Liver (tissue), 8 donors: ENCODE measurements at regions not wholly inside any gene's neighbourhood (a gene's known extent, or its start where the extent isn't known, plus 50 kb on each side); places are given as distances from the start of the nearest gene placed in this dataset.

Source experiments
- DNase-seq: peaks from one replicate; pipeline ENCODE4 v3.0.0-alpha.2; 2017; ENCODE audit warnings: low spot score
- H3K27ac ChIP-seq, 2 donors: one replicate each; pipeline ENCODE4 v1.7.0; 2013; ENCODE audit warnings: inconsistent platforms in 2 of 2, low read length in 2 of 2, control low read depth in 1 of 2, low read depth in 1 of 2, mild to moderate bottlenecking in 1 of 2
- H3K27me3 ChIP-seq, 4 donors: one replicate each; pipeline versions ENCODE4 v1.6.1 to v1.7.0; 2013; ENCODE audit warnings: low read length in 3 of 4, inconsistent platforms in 1 of 4, mild to moderate bottlenecking in 1 of 4, moderate library complexity in 1 of 4; ENCODE audit not compliant: control insufficient read depth in 4 of 4, insufficient read depth in 4 of 4
- H3K36me3 ChIP-seq, 4 donors: one replicate each; pipeline versions ENCODE4 v1.6.1 to v1.7.0; 2013; ENCODE audit warnings: low read length in 3 of 4, mild to moderate bottlenecking in 3 of 4, low read depth in 1 of 4, moderate library complexity in 1 of 4; ENCODE audit not compliant: control insufficient read depth in 4 of 4, insufficient read depth in 3 of 4
- H3K4me1 ChIP-seq, 4 donors: one replicate each; pipeline versions ENCODE4 v1.6.1 to v1.7.0; 2013; ENCODE audit warnings: low read length in 3 of 4, mild to moderate bottlenecking in 3 of 4, moderate library complexity in 1 of 4; ENCODE audit not compliant: control insufficient read depth in 4 of 4, insufficient read depth in 4 of 4
- H3K4me3 ChIP-seq, 3 donors: one replicate each; pipeline versions ENCODE4 v1.6.1 to v1.7.0; 2013; ENCODE audit warnings: low read length in 3 of 3, control low read depth in 1 of 3, low read depth in 1 of 3, mild to moderate bottlenecking in 1 of 3
- H3K9ac ChIP-seq, 2 donors: one replicate each; pipeline ENCODE4 v1.7.0; 2013; ENCODE audit warnings: low read length in 2 of 2, mild to moderate bottlenecking in 2 of 2, moderate library complexity in 2 of 2, control low read depth in 1 of 2, low read depth in 1 of 2
- H3K9me3 ChIP-seq, 4 donors: one replicate each; pipeline versions ENCODE4 v1.6.1 to v1.7.0; 2013; ENCODE audit warnings: low read length in 3 of 4; ENCODE audit not compliant: control insufficient read depth in 4 of 4
- EGR1 ChIP-seq, 2 donors: IDR thresholded peaks; 2 replicates each; pipeline ENCODE4 v1.6.1; 2016 to 2018; ENCODE audit warnings: antibody characterized with exemption in 2 of 2, low read depth in 2 of 2
- FOXA1 ChIP-seq: IDR thresholded peaks from 2 replicates; pipeline ENCODE4 v1.6.1; 2016; ENCODE audit warnings: antibody characterized with exemption
- FOXA2 ChIP-seq: IDR thresholded peaks from 2 replicates; pipeline ENCODE4 v1.6.1; 2016; ENCODE audit warnings: antibody characterized with exemption
- GABPA ChIP-seq, 2 donors: IDR thresholded peaks in 1 of 2; conservative IDR thresholded peaks in 1 of 2; 2 replicates each; pipeline ENCODE4 v1.6.1; 2016; ENCODE audit warnings: antibody characterized with exemption in 2 of 2, mild to moderate bottlenecking in 1 of 2, moderate library complexity in 1 of 2
- HNF4A ChIP-seq, 2 donors: conservative IDR thresholded peaks; 2 replicates each; pipeline ENCODE4 v1.6.1; 2016; ENCODE audit warnings: antibody characterized with exemption in 2 of 2, mild to moderate bottlenecking in 2 of 2
- HNF4G ChIP-seq: IDR thresholded peaks from 2 replicates; pipeline ENCODE4 v1.6.1; 2016; ENCODE audit warnings: antibody characterized with exemption
- JUND ChIP-seq, 2 donors: IDR thresholded peaks; 2 replicates each; pipeline ENCODE4 v1.6.1; 2016; ENCODE audit warnings: antibody characterized with exemption in 2 of 2
- NR2F2 ChIP-seq: IDR thresholded peaks from 2 replicates; pipeline ENCODE4 v1.6.1; 2016; ENCODE audit warnings: antibody characterized with exemption
- RAD21 ChIP-seq, 2 donors: IDR thresholded peaks; 2 replicates each; pipeline ENCODE4 v1.6.1; 2016; ENCODE audit warnings: antibody characterized with exemption in 2 of 2, mild to moderate bottlenecking in 2 of 2
- RXRA ChIP-seq, 2 donors: IDR thresholded peaks; 2 replicates each; pipeline ENCODE4 v1.6.1; 2017 to 2018; ENCODE audit warnings: antibody characterized with exemption in 2 of 2, mild to moderate bottlenecking in 1 of 2
- SP1 ChIP-seq: IDR thresholded peaks from 2 replicates; pipeline ENCODE4 v1.6.1; 2018; ENCODE audit warnings: antibody characterized with exemption, mild to moderate bottlenecking
- TAF1 ChIP-seq: conservative IDR thresholded peaks from 2 replicates; pipeline ENCODE4 v1.6.1; 2016; ENCODE audit warnings: antibody characterized with exemption, mild to moderate bottlenecking
- YY1 ChIP-seq: IDR thresholded peaks from 2 replicates; pipeline ENCODE4 v1.6.1; 2016; ENCODE audit warnings: antibody characterized with exemption, mild to moderate bottlenecking
- WGBS: extraction: QIAGEN DNeasy Blood & Tissue Kit; methylation state at CpG from one replicate; pipeline ENCODE4 v1.1.7; 2013; 5-methylcytosine and 5-hydroxymethylcytosine counted together
- TF ChIP-seq, protein P1 (sequence below): fragments of 150-350 bp; IDR thresholded peaks from 2 replicates; pipeline ENCODE4 v1.5.1; 2017; ENCODE audit warnings: improper control_type of control experiment, low read depth, low read length; ENCODE audit not compliant: missing input control
- TF ChIP-seq, protein P2 (sequence below): IDR thresholded peaks from 2 replicates; pipeline ENCODE4 v1.6.1; 2016; ENCODE audit warnings: antibody characterized with exemption
- TF ChIP-seq, protein P3 (sequence below): IDR thresholded peaks from 2 replicates; pipeline ENCODE4 v1.6.1; 2016; ENCODE audit warnings: antibody characterized with exemption, mild to moderate bottlenecking
- TF ChIP-seq, protein P4 (sequence below): IDR thresholded peaks from 2 replicates; pipeline ENCODE4 v1.6.1; 2016; ENCODE audit warnings: antibody characterized with exemption
- TF ChIP-seq, protein P5 (sequence below): IDR thresholded peaks from 2 replicates; pipeline ENCODE4 v1.6.1; 2016; ENCODE audit warnings: antibody characterized with exemption
- donor health status: healthy.
- donor health status: healthy.
- donor health status: healthy.
- donor health status: healthy.
- donor health status: healthy.

DNA sequence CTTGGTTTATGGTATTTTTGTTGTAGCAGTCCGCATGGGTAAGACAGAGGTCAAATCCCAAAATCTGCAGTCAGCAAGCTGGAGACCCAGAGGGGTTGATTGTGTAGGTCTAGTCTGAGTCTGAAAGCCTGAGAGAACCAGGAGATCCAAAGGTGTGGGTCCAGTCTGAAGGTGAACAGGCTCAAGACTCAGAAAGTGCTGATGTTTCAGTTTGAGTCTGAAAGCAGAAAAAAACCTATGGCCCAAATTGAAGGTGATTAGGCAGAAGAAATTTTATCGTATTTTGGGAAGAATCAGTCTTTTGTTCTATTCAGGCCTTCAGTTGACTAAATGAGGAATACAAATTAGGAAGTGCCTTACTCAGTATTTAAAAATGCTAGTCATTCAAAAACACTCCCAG, 807.8 kb upstream of the FOXG1 start:
- no peak overlapping the region for H3K4me3 ChIP-seq
- H3K36me3 ChIP-seq = no peaks in the 10 kb centered on the region
- DNase-seq = no peak
- 82% methylated on average over 2 of the region's 2 CpGs for WGBS
- no peaks in the 10 kb centered on the region for H3K4me1 ChIP-seq
- H3K9ac ChIP-seq = no peak overlapping the region
- H3K27me3 ChIP-seq = no peaks in the 10 kb centered on the region
- H3K27ac ChIP-seq = no peak overlapping the region
- TF ChIP-seq, protein P1, sequence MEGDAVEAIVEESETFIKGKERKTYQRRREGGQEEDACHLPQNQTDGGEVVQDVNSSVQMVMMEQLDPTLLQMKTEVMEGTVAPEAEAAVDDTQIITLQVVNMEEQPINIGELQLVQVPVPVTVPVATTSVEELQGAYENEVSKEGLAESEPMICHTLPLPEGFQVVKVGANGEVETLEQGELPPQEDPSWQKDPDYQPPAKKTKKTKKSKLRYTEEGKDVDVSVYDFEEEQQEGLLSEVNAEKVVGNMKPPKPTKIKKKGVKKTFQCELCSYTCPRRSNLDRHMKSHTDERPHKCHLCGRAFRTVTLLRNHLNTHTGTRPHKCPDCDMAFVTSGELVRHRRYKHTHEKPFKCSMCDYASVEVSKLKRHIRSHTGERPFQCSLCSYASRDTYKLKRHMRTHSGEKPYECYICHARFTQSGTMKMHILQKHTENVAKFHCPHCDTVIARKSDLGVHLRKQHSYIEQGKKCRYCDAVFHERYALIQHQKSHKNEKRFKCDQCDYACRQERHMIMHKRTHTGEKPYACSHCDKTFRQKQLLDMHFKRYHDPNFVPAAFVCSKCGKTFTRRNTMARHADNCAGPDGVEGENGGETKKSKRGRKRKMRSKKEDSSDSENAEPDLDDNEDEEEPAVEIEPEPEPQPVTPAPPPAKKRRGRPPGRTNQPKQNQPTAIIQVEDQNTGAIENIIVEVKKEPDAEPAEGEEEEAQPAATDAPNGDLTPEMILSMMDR = no peak
- no peak for TF ChIP-seq HNF4A (conservative IDR thresholded peaks at IDR 0.05)
- TF ChIP-seq, protein P2, sequence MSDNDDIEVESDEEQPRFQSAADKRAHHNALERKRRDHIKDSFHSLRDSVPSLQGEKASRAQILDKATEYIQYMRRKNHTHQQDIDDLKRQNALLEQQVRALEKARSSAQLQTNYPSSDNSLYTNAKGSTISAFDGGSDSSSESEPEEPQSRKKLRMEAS = no peak
- TF ChIP-seq, protein P3, sequence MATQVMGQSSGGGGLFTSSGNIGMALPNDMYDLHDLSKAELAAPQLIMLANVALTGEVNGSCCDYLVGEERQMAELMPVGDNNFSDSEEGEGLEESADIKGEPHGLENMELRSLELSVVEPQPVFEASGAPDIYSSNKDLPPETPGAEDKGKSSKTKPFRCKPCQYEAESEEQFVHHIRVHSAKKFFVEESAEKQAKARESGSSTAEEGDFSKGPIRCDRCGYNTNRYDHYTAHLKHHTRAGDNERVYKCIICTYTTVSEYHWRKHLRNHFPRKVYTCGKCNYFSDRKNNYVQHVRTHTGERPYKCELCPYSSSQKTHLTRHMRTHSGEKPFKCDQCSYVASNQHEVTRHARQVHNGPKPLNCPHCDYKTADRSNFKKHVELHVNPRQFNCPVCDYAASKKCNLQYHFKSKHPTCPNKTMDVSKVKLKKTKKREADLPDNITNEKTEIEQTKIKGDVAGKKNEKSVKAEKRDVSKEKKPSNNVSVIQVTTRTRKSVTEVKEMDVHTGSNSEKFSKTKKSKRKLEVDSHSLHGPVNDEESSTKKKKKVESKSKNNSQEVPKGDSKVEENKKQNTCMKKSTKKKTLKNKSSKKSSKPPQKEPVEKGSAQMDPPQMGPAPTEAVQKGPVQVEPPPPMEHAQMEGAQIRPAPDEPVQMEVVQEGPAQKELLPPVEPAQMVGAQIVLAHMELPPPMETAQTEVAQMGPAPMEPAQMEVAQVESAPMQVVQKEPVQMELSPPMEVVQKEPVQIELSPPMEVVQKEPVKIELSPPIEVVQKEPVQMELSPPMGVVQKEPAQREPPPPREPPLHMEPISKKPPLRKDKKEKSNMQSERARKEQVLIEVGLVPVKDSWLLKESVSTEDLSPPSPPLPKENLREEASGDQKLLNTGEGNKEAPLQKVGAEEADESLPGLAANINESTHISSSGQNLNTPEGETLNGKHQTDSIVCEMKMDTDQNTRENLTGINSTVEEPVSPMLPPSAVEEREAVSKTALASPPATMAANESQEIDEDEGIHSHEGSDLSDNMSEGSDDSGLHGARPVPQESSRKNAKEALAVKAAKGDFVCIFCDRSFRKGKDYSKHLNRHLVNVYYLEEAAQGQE = no peak
- no peak for TF ChIP-seq JUND (IDR thresholded peaks at IDR 0.05)
- no peak for TF ChIP-seq NR2F2
- no peak for TF ChIP-seq FOXA2
- no peak for TF ChIP-seq SP1
- no peak for TF ChIP-seq HNF4G
- H3K9me3 ChIP-seq = no peaks in the 10 kb centered on the region

DNA sequence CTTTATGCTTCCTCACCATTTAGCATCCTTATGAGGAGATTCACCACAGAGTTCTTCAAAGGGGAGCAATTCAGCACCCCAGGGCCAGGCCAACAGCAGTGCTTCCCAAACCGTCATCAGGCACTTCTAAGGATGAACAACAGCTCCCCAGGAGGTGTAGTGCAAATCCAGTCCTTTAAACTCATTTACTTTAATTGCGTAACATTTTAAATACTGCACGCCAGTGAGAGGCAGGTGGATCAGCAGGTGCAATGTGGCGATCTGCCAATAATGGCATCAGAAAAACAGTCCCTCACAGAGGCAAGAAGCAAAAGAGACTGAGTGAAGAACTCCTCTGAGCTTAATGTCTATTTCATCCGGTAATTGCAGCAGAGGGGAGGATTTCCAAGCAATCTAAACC, 770.9 kb upstream of the FOXG1 start:
- no peak overlapping the region for H3K27ac ChIP-seq
- H3K9ac ChIP-seq = no peak overlapping the region
- peaks cover 0 to 2% (median 0%) of the 10 kb centered on the region in 4 donors for H3K27me3 ChIP-seq
- TF ChIP-seq FOXA2 = no peak
- TF ChIP-seq RAD21 (IDR thresholded peaks at IDR 0.05) = no peak
- no peak for TF ChIP-seq JUND (IDR thresholded peaks at IDR 0.05)
- TF ChIP-seq NR2F2 = no peak
- TF ChIP-seq SP1 = no peak
- TF ChIP-seq, protein P4, sequence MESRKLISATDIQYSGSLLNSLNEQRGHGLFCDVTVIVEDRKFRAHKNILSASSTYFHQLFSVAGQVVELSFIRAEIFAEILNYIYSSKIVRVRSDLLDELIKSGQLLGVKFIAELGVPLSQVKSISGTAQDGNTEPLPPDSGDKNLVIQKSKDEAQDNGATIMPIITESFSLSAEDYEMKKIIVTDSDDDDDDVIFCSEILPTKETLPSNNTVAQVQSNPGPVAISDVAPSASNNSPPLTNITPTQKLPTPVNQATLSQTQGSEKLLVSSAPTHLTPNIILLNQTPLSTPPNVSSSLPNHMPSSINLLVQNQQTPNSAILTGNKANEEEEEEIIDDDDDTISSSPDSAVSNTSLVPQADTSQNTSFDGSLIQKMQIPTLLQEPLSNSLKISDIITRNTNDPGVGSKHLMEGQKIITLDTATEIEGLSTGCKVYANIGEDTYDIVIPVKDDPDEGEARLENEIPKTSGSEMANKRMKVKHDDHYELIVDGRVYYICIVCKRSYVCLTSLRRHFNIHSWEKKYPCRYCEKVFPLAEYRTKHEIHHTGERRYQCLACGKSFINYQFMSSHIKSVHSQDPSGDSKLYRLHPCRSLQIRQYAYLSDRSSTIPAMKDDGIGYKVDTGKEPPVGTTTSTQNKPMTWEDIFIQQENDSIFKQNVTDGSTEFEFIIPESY = no peak
- TF ChIP-seq, protein P5, sequence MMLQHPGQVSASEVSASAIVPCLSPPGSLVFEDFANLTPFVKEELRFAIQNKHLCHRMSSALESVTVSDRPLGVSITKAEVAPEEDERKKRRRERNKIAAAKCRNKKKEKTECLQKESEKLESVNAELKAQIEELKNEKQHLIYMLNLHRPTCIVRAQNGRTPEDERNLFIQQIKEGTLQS = no peak
- TF ChIP-seq, protein P1 = no peak
- TF ChIP-seq FOXA1 = no peak
- TF ChIP-seq TAF1 = no peak
- no peak for TF ChIP-seq RXRA (IDR thresholded peaks at IDR 0.05)
- no peak for TF ChIP-seq EGR1 (IDR thresholded peaks at IDR 0.05; ENCODE audit: low read depth in 2 of 2)
- TF ChIP-seq HNF4A (conservative IDR thresholded peaks at IDR 0.05) = no peak
- TF ChIP-seq YY1 = no peak
- TF ChIP-seq, protein P2 = no peak
- no peak for TF ChIP-seq GABPA (IDR thresholded peaks at IDR 0.05 in 1 of 2, conservative IDR thresholded peaks at IDR 0.05 in 1 of 2)
- TF ChIP-seq, protein P3 = no peak
- TF ChIP-seq HNF4G = no peak
- H3K4me1 ChIP-seq = no peaks in the 10 kb centered on the region
- 46% methylated on average over 5 of the region's 5 CpGs for WGBS
- no peak for DNase-seq
- H3K4me3 ChIP-seq = no peak overlapping the region
- H3K9me3 ChIP-seq = no peaks in the 10 kb centered on the region
- no peaks in the 10 kb centered on the region for H3K36me3 ChIP-seq
